Calu3 (cell line): ENCODE measurements at regions not wholly inside any gene's neighbourhood (a gene's known extent, or its start where the extent isn't known, plus 50 kb on each side); places are given as distances from the start of the nearest gene placed in this dataset.

ENCODE experiments used
- BruUV-seq: library from RNA; stranded (reverse); fragments of 400-500 nt; replicated peaks from 2 replicates; lab custom pipeline; 2021; lab: Mats Ljungman, UMichigan
- CTCF ChIA-PET: fragments of 300-600 bp; sonication (Branson Sonifier 250); formaldehyde crosslinking; loops from one replicate; lab custom pipeline; 2022; ENCODE audit warnings: antibody characterized with exemption; lab: Charles Lee
- DNase-seq: peaks from one replicate; pipeline ENCODE4 v3.0.0; 2022
- H3K27ac Mint-ChIP-seq: one replicate; pipeline ENCODE4 v1.8.0; 2022; ENCODE audit warnings: mixed read lengths; ENCODE audit not compliant: unreplicated experiment
- H3K27me3 Mint-ChIP-seq: one replicate; pipeline ENCODE4 v1.8.0; 2022; ENCODE audit warnings: mixed read lengths; ENCODE audit not compliant: unreplicated experiment
- H3K36me3 Mint-ChIP-seq: one replicate; pipeline ENCODE4 v1.8.0; 2022; ENCODE audit warnings: mild to moderate bottlenecking, moderate library complexity, mixed read lengths; ENCODE audit not compliant: insufficient read depth, unreplicated experiment
- H3K4me1 Mint-ChIP-seq: one replicate; pipeline ENCODE4 v1.8.0; 2022; ENCODE audit warnings: mild to moderate bottlenecking, low read depth, mixed read lengths; ENCODE audit not compliant: unreplicated experiment
- H3K4me3 Mint-ChIP-seq: one replicate; pipeline ENCODE4 v1.8.0; 2022; ENCODE audit warnings: mild to moderate bottlenecking, low read depth, moderate library complexity, mixed read lengths; ENCODE audit not compliant: unreplicated experiment
- H3K9me3 Mint-ChIP-seq: one replicate; pipeline ENCODE4 v1.8.0; 2022; ENCODE audit warnings: low read depth, mixed read lengths; ENCODE audit not compliant: unreplicated experiment
- CTCF ChIP-seq: fragments of 200-600 bp; IDR thresholded peaks from one replicate; pipeline ENCODE4 v1.8.0; 2022; ENCODE audit warnings: antibody characterized with exemption; ENCODE audit not compliant: unreplicated experiment
- intact Hi-C: fragments of 100-400 bp; cut with micrococcal nuclease; formaldehyde crosslinking; loops from one replicate; pipeline ENCODE4 v1.10.0; 2022; ENCODE audit not compliant: unreplicated experiment

- H3K27me3 Mint-ChIP-seq: no peaks in the 10 kb centered on the region
- peaks cover 2% of the 10 kb centered on the region for H3K9me3 Mint-ChIP-seq
- DNase-seq: no peak
- H3K36me3 Mint-ChIP-seq: no peaks in the 10 kb centered on the region
- no TSS peak for BruUV-seq
- no peak overlapping the region for H3K27ac Mint-ChIP-seq
- CTCF ChIA-PET: no interaction called here
- no peak for TF ChIP-seq CTCF
- no peaks in the 10 kb centered on the region for H3K4me1 Mint-ChIP-seq
- intact Hi-C loops: no loop called here
- H3K4me3 Mint-ChIP-seq: no peak overlapping the region
These were observed 82.9 kb upstream of the PNPLA4 start for GRCh38 chrX:8010105-8010504.

- no peak for TF ChIP-seq CTCF
- Mint-ChIP-seq H3K4me3 (no peak overlapping the region), H3K9me3 (peaks cover 4% of the 10 kb centered on the region), H3K27ac (no peak overlapping the region), H3K4me1 (no peaks in the 10 kb centered on the region), H3K27me3 (no peaks in the 10 kb centered on the region), H3K36me3 (no peaks in the 10 kb centered on the region)
- no TSS peak for BruUV-seq
- no peak for DNase-seq
- CTCF ChIA-PET: no interaction called here
- intact Hi-C loops: no loop called here
These were observed 78.6 kb upstream of the PNPLA4 start for GRCh38 chrX:8005678-8006347.

GRCh38 chrX:8003147-8003883 lies 76.1 kb upstream of the PNPLA4 start:
- CTCF ChIA-PET: no interaction called here
- DNase-seq: no peak
- Mint-ChIP-seq H3K27ac (no peak overlapping the region), H3K4me1 (no peaks in the 10 kb centered on the region), H3K9me3 (peaks cover 2% of the 10 kb centered on the region), H3K27me3 (no peaks in the 10 kb centered on the region), H3K36me3 (no peaks in the 10 kb centered on the region), H3K4me3 (no peak overlapping the region)
- intact Hi-C loops: no loop called here
- TF ChIP-seq CTCF: no peak
- BruUV-seq: no TSS peak

- intact Hi-C loops: loop anchor here (1.0 kb wide), 2 partner anchors 741 to 818 kb away; no protein-coding TSS in a partner anchor
- CTCF ChIA-PET: no interaction called here
- BruUV-seq: no TSS peak
These were observed 69.6 kb upstream of the PNPLA4 start for GRCh38 chrX:7996851-7997250.

More at GRCh38 chrX:7996851-7997250, 69.6 kb upstream of the PNPLA4 start:
- no peak for TF ChIP-seq CTCF
- no peaks in the 10 kb centered on the region for H3K4me1 Mint-ChIP-seq
- H3K36me3 Mint-ChIP-seq: no peaks in the 10 kb centered on the region
- H3K27ac Mint-ChIP-seq: no peak overlapping the region
- H3K9me3 Mint-ChIP-seq: peaks cover 2% of the 10 kb centered on the region
- no peak for DNase-seq
- no peak overlapping the region for H3K4me3 Mint-ChIP-seq
- no peaks in the 10 kb centered on the region for H3K27me3 Mint-ChIP-seq
